Peyer's patch (tissue), 4 donors: ENCODE measurements at regions not wholly inside any gene's neighbourhood (a gene's known extent, or its start where the extent isn't known, plus 50 kb on each side); places are given as distances from the start of the nearest gene placed in this dataset.

ENCODE experiments used
- DNase-seq, 3 donors: peaks; one replicate each; pipeline ENCODE4 v3.0.0-alpha.2; 2017 to 2019
- H3K27ac ChIP-seq, 4 donors: fragments of 200-600 bp; sonication (generic); one replicate each; pipeline ENCODE4 v1.5.1; 2016 to 2019
- H3K27me3 ChIP-seq, 2 donors: fragments of 200-600 bp; sonication (generic); one replicate each; pipeline ENCODE4 v1.5.1; 2019
- H3K36me3 ChIP-seq, 3 donors: fragments of 200-600 bp; sonication (generic); one replicate each; pipeline ENCODE4 v1.5.1; 2016 to 2019
- H3K4me1 ChIP-seq, 4 donors: fragments of 200-600 bp; sonication (generic); one replicate each; pipeline ENCODE4 v1.5.1; 2016 to 2019
- H3K4me3 ChIP-seq, 4 donors: fragments of 200-600 bp; sonication (generic); 1 replicate in 3 of 4; 2 replicates in 1 of 4; pipeline ENCODE4 v1.5.1; 2016 to 2019; ENCODE audit warnings: mild to moderate bottlenecking in 1 of 4
- H3K9me3 ChIP-seq, 4 donors: fragments of 200-600 bp; sonication (generic); one replicate each; pipeline ENCODE4 v1.5.1; 2016 to 2019; ENCODE audit warnings: mild to moderate bottlenecking in 1 of 4
- CTCF ChIP-seq, 6 experiments: fragments of 450-650 bp in 4 of 6; fragments of 200-600 bp in 2 of 6; sonication (generic) in 1 of 6; IDR thresholded peaks; one replicate each; pipeline ENCODE4 v1.5.1; 2017 to 2019; ENCODE audit warnings: antibody characterized with exemption in 6 of 6, mild to moderate bottlenecking in 3 of 6, moderate library complexity in 1 of 6
- POLR2A ChIP-seq, 2 donors: fragments of 450-650 bp; IDR thresholded peaks; one replicate each; pipeline ENCODE4 v1.5.1; 2017; ENCODE audit warnings: antibody characterized with exemption in 2 of 2, mild to moderate bottlenecking in 2 of 2, moderate library complexity in 2 of 2

GRCh38 chr20:57999465-58000111 is 228.9 kb downstream of the ANKRD60 start:
- H3K4me3 ChIP-seq, result no peak overlapping the region
- TF ChIP-seq POLR2A (IDR thresholded peaks at IDR 0.05) (no peak), CTCF (IDR thresholded peaks at IDR 0.05) (peak in 1 of 6 experiments; percentile 9)
- peak in 1 of 3 donors; percentile 4 for DNase-seq
- no peaks in the 10 kb centered on the region for H3K9me3 ChIP-seq
- peak overlapping the region in 1 of 4 donors; percentile 45 for H3K27ac ChIP-seq
- no peaks in the 10 kb centered on the region for H3K36me3 ChIP-seq
- H3K4me1 ChIP-seq, result peaks cover 0 to 16% (median 0%) of the 10 kb centered on the region in 4 donors
- no peaks in the 10 kb centered on the region for H3K27me3 ChIP-seq

GRCh38 chr20:57998981-57999464 is 229.4 kb downstream of the ANKRD60 start:
- TF ChIP-seq POLR2A (IDR thresholded peaks at IDR 0.05), result no peak
- TF ChIP-seq CTCF (IDR thresholded peaks at IDR 0.05), result no peak
- Histone ChIP-seq H3K9me3 (no peaks in the 10 kb centered on the region), H3K27me3 (no peaks in the 10 kb centered on the region), H3K4me3 (no peak overlapping the region), H3K27ac (peak overlapping the region in 1 of 4 donors; percentile 45), H3K4me1 (peaks cover 0 to 16% (median 0%) of the 10 kb centered on the region in 4 donors), H3K36me3 (no peaks in the 10 kb centered on the region)
- no peak for DNase-seq

- Histone ChIP-seq H3K27me3 (no peaks in the 10 kb centered on the region), H3K4me1 (peaks cover 0 to 16% (median 0%) of the 10 kb centered on the region in 4 donors), H3K36me3 (no peaks in the 10 kb centered on the region), H3K9me3 (no peaks in the 10 kb centered on the region), H3K4me3 (no peak overlapping the region), H3K27ac (no peak overlapping the region)
- TF ChIP-seq CTCF (IDR thresholded peaks at IDR 0.05) (no peak), POLR2A (IDR thresholded peaks at IDR 0.05) (no peak)
- peak in 1 of 3 donors; percentile 5 for DNase-seq
Measured at GRCh38 chr20:57998276-57998675, 230.2 kb downstream of the ANKRD60 start.

GRCh38 chr20:57996936-57997890 is 231.2 kb downstream of the ANKRD60 start:
- DNase-seq, result peak in 1 of 3 donors; percentile 14
- no peaks in the 10 kb centered on the region for H3K9me3 ChIP-seq
- H3K27ac ChIP-seq, result no peak overlapping the region
- no peak for TF ChIP-seq POLR2A (IDR thresholded peaks at IDR 0.05)
- no peak for TF ChIP-seq CTCF (IDR thresholded peaks at IDR 0.05)
- no peaks in the 10 kb centered on the region for H3K36me3 ChIP-seq
- H3K4me3 ChIP-seq, result no peak overlapping the region
- no peaks in the 10 kb centered on the region for H3K27me3 ChIP-seq
- peaks cover 0 to 16% (median 0%) of the 10 kb centered on the region in 4 donors for H3K4me1 ChIP-seq

GRCh38 chr20:57996465-57996864 is 232.0 kb downstream of the ANKRD60 start:
- peak in 1 of 3 donors; percentile 37 for DNase-seq
- Histone ChIP-seq H3K4me3 (no peak overlapping the region), H3K36me3 (no peaks in the 10 kb centered on the region), H3K4me1 (peaks cover 0 to 16% (median 0%) of the 10 kb centered on the region in 4 donors), H3K27ac (no peak overlapping the region), H3K9me3 (no peaks in the 10 kb centered on the region), H3K27me3 (no peaks in the 10 kb centered on the region)
- TF ChIP-seq POLR2A (IDR thresholded peaks at IDR 0.05), result no peak
- no peak for TF ChIP-seq CTCF (IDR thresholded peaks at IDR 0.05)
